ENCODE measurements at regions not wholly inside any gene's neighbourhood (a gene's known extent, or its start where the extent isn't known, plus 50 kb on each side); places are given as distances from the start of the nearest gene placed in this dataset.

- Histone ChIP-seq H3K27me3 (replicated peaks; ENCODE audit: control insufficient read depth, insufficient read depth, low read length) (no peaks in the 10 kb centered on the region), H3K9me3 (no peaks in the 10 kb centered on the region), H3K4me3 (ENCODE audit: low read depth, low read length) (no peak overlapping the region), H3K4me1 (peaks cover 18% of the 10 kb centered on the region), H3K36me3 (ENCODE audit: control insufficient read depth, insufficient read depth, low read length) (no peaks in the 10 kb centered on the region)
- Mint-ChIP-seq H3K27ac (ENCODE audit: unreplicated experiment) (no peak overlapping the region), H3K36me3 (ENCODE audit: insufficient read depth, unreplicated experiment) (no peaks in the 10 kb centered on the region), H3K4me3 (ENCODE audit: unreplicated experiment) (peak overlapping the region; percentile 36), H3K9me3 (ENCODE audit: unreplicated experiment) (peaks cover 14% of the 10 kb centered on the region), H3K27me3 (ENCODE audit: insufficient read depth, unreplicated experiment) (no peaks in the 10 kb centered on the region), H3K4me1 (ENCODE audit: low read depth, unreplicated experiment) (peaks cover 25% of the 10 kb centered on the region)
- ChIA-PET POLR2A (no interaction called here), CTCF (interaction anchor here (0.6 to 2.3 kb wide), 4 partner anchors 950 to 1455 kb away, joined by 3 to 10 read pairs (median 3); no protein-coding TSS in a partner anchor)
- no peak for DNase-seq
- TF ChIP-seq CTCF (IDR thresholded peaks at IDR 0.05; ENCODE audit: insufficient read depth in 1 of 2, low read depth in 1 of 2, low read length in 1 of 2, severe bottlenecking in 1 of 2, unreplicated experiment in 1 of 2): no peak
- BruUV-seq (replicated peaks): no TSS peak
- intact Hi-C loops (cut with micrococcal nuclease; ENCODE audit: unreplicated experiment): loop anchor here (1.0 to 10.0 kb wide), 7 partner anchors 65 to 1218 kb away; no protein-coding TSS in a partner anchor
These were observed 263.0 kb upstream of the RPS6KA3 start for GRCh38 chrX:20529711-20530110.

- Histone ChIP-seq H3K4me3 (ENCODE audit: low read depth, low read length) (no peak overlapping the region), H3K36me3 (ENCODE audit: control insufficient read depth, insufficient read depth, low read length) (no peaks in the 10 kb centered on the region), H3K27me3 (replicated peaks; ENCODE audit: control insufficient read depth, insufficient read depth, low read length) (no peaks in the 10 kb centered on the region), H3K4me1 (peaks cover 18% of the 10 kb centered on the region), H3K9me3 (no peaks in the 10 kb centered on the region)
- Mint-ChIP-seq H3K4me1 (ENCODE audit: low read depth, unreplicated experiment) (peaks cover 25% of the 10 kb centered on the region), H3K9me3 (ENCODE audit: unreplicated experiment) (peaks cover 9% of the 10 kb centered on the region), H3K4me3 (ENCODE audit: unreplicated experiment) (peak overlapping the region; percentile 36), H3K27ac (ENCODE audit: unreplicated experiment) (no peak overlapping the region), H3K36me3 (ENCODE audit: insufficient read depth, unreplicated experiment) (no peaks in the 10 kb centered on the region), H3K27me3 (ENCODE audit: insufficient read depth, unreplicated experiment) (no peaks in the 10 kb centered on the region)
- POLR2A ChIA-PET: no interaction called here
- no peak for TF ChIP-seq CTCF (IDR thresholded peaks at IDR 0.05; ENCODE audit: insufficient read depth in 1 of 2, low read depth in 1 of 2, low read length in 1 of 2, severe bottlenecking in 1 of 2, unreplicated experiment in 1 of 2)
- no peak for DNase-seq
- CTCF ChIA-PET: interaction anchor here (2.3 kb wide), 1 partner anchor 951 kb away, joined by 10 read pairs; no protein-coding TSS in a partner anchor
- intact Hi-C loops (cut with micrococcal nuclease; ENCODE audit: unreplicated experiment): loop anchor here (5.0 kb wide), 1 partner anchor 1218 kb away; no protein-coding TSS in a partner anchor
- BruUV-seq (replicated peaks): no TSS peak
These were observed 262.6 kb upstream of the RPS6KA3 start for GRCh38 chrX:20529301-20529700.

- no peaks in the 10 kb centered on the region for H3K9me3 Mint-ChIP-seq (ENCODE audit: unreplicated experiment)
- no peaks in the 10 kb centered on the region for H3K27me3 Mint-ChIP-seq (ENCODE audit: insufficient read depth, unreplicated experiment)
- no peak for DNase-seq
- Histone ChIP-seq H3K4me1 (peaks cover 18% of the 10 kb centered on the region), H3K9me3 (no peaks in the 10 kb centered on the region), H3K27me3 (replicated peaks; ENCODE audit: control insufficient read depth, insufficient read depth, low read length) (no peaks in the 10 kb centered on the region), H3K36me3 (ENCODE audit: control insufficient read depth, insufficient read depth, low read length) (no peaks in the 10 kb centered on the region), H3K4me3 (ENCODE audit: low read depth, low read length) (no peak overlapping the region)
- no TSS peak for BruUV-seq (replicated peaks)
- CTCF ChIA-PET: interaction anchor here (1.4 kb wide), 1 partner anchor 1198 kb away, joined by 3 read pairs; no protein-coding TSS in a partner anchor
- H3K36me3 Mint-ChIP-seq (ENCODE audit: insufficient read depth, unreplicated experiment): no peaks in the 10 kb centered on the region
- H3K4me1 Mint-ChIP-seq (ENCODE audit: low read depth, unreplicated experiment): peaks cover 16% of the 10 kb centered on the region
- POLR2A ChIA-PET: no interaction called here
- H3K27ac Mint-ChIP-seq (ENCODE audit: unreplicated experiment): no peak overlapping the region
- intact Hi-C loops (cut with micrococcal nuclease; ENCODE audit: unreplicated experiment): loop anchor here (5.0 kb wide), 1 partner anchor 1220 kb away; no protein-coding TSS in a partner anchor
- TF ChIP-seq CTCF (IDR thresholded peaks at IDR 0.05; ENCODE audit: insufficient read depth in 1 of 2, low read depth in 1 of 2, low read length in 1 of 2, severe bottlenecking in 1 of 2, unreplicated experiment in 1 of 2): peak; percentile 24 to 28
- H3K4me3 Mint-ChIP-seq (ENCODE audit: unreplicated experiment): no peak overlapping the region
These were observed 260.9 kb upstream of the RPS6KA3 start for GRCh38 chrX:20527558-20528011.
